MM.1S (cell line): ENCODE measurements at regions not wholly inside any gene's neighbourhood (a gene's known extent, or its start where the extent isn't known, plus 50 kb on each side); places are given as distances from the start of the nearest gene placed in this dataset.

Experiments
- DNase-seq: peaks from one replicate; pipeline ENCODE4 v3.0.0-alpha.2; 2015
- H2AFZ ChIP-seq: fragments of 300-600 bp; sonication (generic); 2 replicates; pipeline ENCODE4 v1.6.0; 2016; ENCODE audit warnings: antibody characterized with exemption, low read length
- H3F3A ChIP-seq: fragments of 300-600 bp; sonication (generic); 2 replicates; pipeline ENCODE4 v1.6.1; 2016; ENCODE audit warnings: mild to moderate bottlenecking, antibody characterized with exemption, low read length, moderate library complexity, mixed read lengths; ENCODE audit not compliant: insufficient read depth
- H3K27ac ChIP-seq: fragments of 300-600 bp; sonication (generic); 2 replicates; pipeline ENCODE4 v1.5.1; 2016; ENCODE audit warnings: mild to moderate bottlenecking, low read length
- H3K27me3 ChIP-seq: fragments of 300-600 bp; sonication (generic); replicated peaks from 2 replicates; pipeline ENCODE4 v1.6.0; 2016; ENCODE audit warnings: low read length; ENCODE audit not compliant: insufficient read depth
- H3K36me3 ChIP-seq: fragments of 300-600 bp; sonication (generic); replicated peaks from 2 replicates; pipeline ENCODE4 v1.6.1; 2016; ENCODE audit warnings: mild to moderate bottlenecking, low read length, mixed read lengths; ENCODE audit not compliant: insufficient read depth
- H3K4me1 ChIP-seq: fragments of 300-600 bp; sonication (generic); 2 replicates; pipeline ENCODE4 v1.6.1; 2016; ENCODE audit warnings: low read length, mixed read lengths
- H3K4me2 ChIP-seq: fragments of 300-600 bp; sonication (generic); 2 replicates; pipeline ENCODE4 v1.6.0; 2016; ENCODE audit warnings: low read depth, low read length
- H3K4me3 ChIP-seq: fragments of 300-600 bp; sonication (generic); 2 replicates; pipeline ENCODE4 v1.5.1; 2016; ENCODE audit warnings: low read length, mixed read lengths
- H3K79me2 ChIP-seq: fragments of 300-600 bp; sonication (generic); 2 replicates; pipeline ENCODE4 v1.6.1; 2016; ENCODE audit warnings: mixed run types, low read length, mixed read lengths
- H3K9ac ChIP-seq: fragments of 300-600 bp; sonication (generic); 2 replicates; pipeline ENCODE4 v1.6.1; 2016; ENCODE audit warnings: low read length, mixed read lengths
- H3K9me2 ChIP-seq: fragments of 300-600 bp; sonication (generic); replicated peaks from 2 replicates; pipeline ENCODE4 v1.6.1; 2016; ENCODE audit warnings: mild to moderate bottlenecking, low read length, mixed read lengths; ENCODE audit not compliant: insufficient read depth
- H3K9me3 ChIP-seq: fragments of 300-600 bp; sonication (generic); replicated peaks from 2 replicates; pipeline ENCODE4 v1.6.1; 2016; ENCODE audit warnings: mild to moderate bottlenecking, low read length, mixed read lengths; ENCODE audit not compliant: insufficient read depth
- H4K20me1 ChIP-seq: fragments of 300-600 bp; sonication (generic); 2 replicates; pipeline ENCODE4 v1.6.1; 2016; ENCODE audit warnings: mild to moderate bottlenecking, low read length, moderate library complexity, mixed read lengths; ENCODE audit not compliant: insufficient read depth
- CTCF ChIP-seq: fragments of 300-600 bp; sonication (generic); IDR thresholded peaks from 2 replicates; pipeline ENCODE4 v1.5.1; 2016; ENCODE audit warnings: antibody characterized with exemption, low read length, mixed read lengths
- EZH2 ChIP-seq: fragments of 300-600 bp; sonication (generic); optimal IDR thresholded peaks from 2 replicates; pipeline ENCODE3; 2017; ENCODE audit warnings: low read depth, mild to moderate bottlenecking, antibody characterized with exemption, low read length, mixed read lengths
- EZH2phosphoT487 ChIP-seq: fragments of 300-600 bp; sonication (generic); IDR thresholded peaks from 2 replicates; pipeline ENCODE4 v1.6.1; 2018; ENCODE audit warnings: antibody characterized with exemption, low read length

GRCh38 chr12:39003541-39004155 is 98.3 kb upstream of the CPNE8 start:
- H3K9me3 ChIP-seq = no peaks in the 10 kb centered on the region
- H3K9ac ChIP-seq = no peak overlapping the region
- H3K4me2 ChIP-seq = no peak overlapping the region
- H2AFZ ChIP-seq = no peak overlapping the region
- H3K27me3 ChIP-seq = no peaks in the 10 kb centered on the region
- DNase-seq = no peak
- no peaks in the 10 kb centered on the region for H3K4me1 ChIP-seq
- no peak for TF ChIP-seq EZH2phosphoT487
- TF ChIP-seq CTCF = no peak
- no peak for TF ChIP-seq EZH2
- no peaks in the 10 kb centered on the region for H3K9me2 ChIP-seq
- no peaks in the 10 kb centered on the region for H3K36me3 ChIP-seq
- no peak overlapping the region for H3K27ac ChIP-seq
- H3K79me2 ChIP-seq = no peaks in the 10 kb centered on the region
- no peak overlapping the region for H3K4me3 ChIP-seq
- no peaks in the 10 kb centered on the region for H4K20me1 ChIP-seq
- no peaks in the 10 kb centered on the region for H3F3A ChIP-seq

DNA sequence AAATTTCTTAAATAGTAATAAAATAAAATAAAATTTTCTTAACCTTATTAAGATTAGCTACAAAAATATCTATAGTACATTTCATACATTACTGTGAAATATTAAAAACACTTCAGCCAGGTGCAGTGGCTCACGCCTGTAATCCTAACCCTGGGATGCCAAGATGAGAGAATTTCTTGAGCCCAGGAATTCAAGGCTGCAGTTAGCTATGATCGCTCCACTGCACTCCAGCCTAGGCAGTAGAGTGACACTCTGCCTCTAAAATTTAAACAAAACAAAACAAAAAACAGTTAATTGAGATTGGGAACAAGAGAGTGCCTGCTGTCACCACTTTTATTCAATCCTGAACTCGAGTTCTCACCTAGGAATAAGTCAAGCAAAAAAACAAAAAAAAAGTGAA is 95.0 kb upstream of the CPNE8 start:
- H3K9me3 ChIP-seq = no peaks in the 10 kb centered on the region
- H3K27ac ChIP-seq = no peak overlapping the region
- H3K4me3 ChIP-seq = no peak overlapping the region
- H3K9me2 ChIP-seq = no peaks in the 10 kb centered on the region
- TF ChIP-seq CTCF = no peak
- no peak for DNase-seq
- H4K20me1 ChIP-seq = no peaks in the 10 kb centered on the region
- no peaks in the 10 kb centered on the region for H3K4me1 ChIP-seq
- H2AFZ ChIP-seq = no peak overlapping the region
- no peaks in the 10 kb centered on the region for H3K36me3 ChIP-seq
- no peaks in the 10 kb centered on the region for H3K79me2 ChIP-seq
- no peak overlapping the region for H3K4me2 ChIP-seq
- no peaks in the 10 kb centered on the region for H3F3A ChIP-seq
- H3K9ac ChIP-seq = no peak overlapping the region
- no peaks in the 10 kb centered on the region for H3K27me3 ChIP-seq

DNA sequence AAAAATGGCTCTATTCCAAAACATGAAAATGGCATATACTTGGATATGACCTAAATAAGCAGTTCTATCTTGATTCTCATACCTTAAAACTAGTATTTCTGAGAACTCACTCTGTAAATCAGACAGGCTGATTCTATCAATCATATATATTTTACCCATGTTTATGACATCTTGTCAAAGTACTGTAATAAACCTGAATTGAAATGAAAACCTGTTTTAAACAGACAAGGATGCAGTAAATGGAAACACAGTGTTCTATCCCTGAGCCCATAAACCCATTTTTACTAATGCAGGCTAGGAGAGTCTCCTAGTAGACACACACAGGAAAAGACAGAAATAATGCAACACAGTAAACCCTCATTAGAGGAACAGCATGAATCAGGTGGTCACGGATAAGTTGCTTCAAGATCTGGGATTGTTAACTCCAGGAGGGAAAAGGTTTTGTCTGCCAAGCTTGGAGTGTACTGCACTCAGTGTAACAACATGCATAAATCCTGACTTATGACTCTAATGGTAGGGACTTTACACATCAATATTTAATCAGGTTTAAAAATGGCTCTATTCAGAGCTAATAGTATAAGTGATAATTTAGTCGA is 93.6 kb upstream of the CPNE8 start:
- Histone ChIP-seq H3F3A (no peaks in the 10 kb centered on the region), H3K9ac (no peak overlapping the region), H3K4me3 (no peak overlapping the region), H3K79me2 (no peaks in the 10 kb centered on the region), H2AFZ (no peak overlapping the region), H3K27ac (no peak overlapping the region), H3K9me2 (no peaks in the 10 kb centered on the region), H3K4me2 (no peak overlapping the region), H3K36me3 (no peaks in the 10 kb centered on the region), H3K27me3 (no peaks in the 10 kb centered on the region), H3K4me1 (no peaks in the 10 kb centered on the region), H4K20me1 (no peaks in the 10 kb centered on the region), H3K9me3 (no peaks in the 10 kb centered on the region)
- no peak for TF ChIP-seq EZH2
- no peak for DNase-seq

GRCh38 chr12:38995249-38995648 is 89.9 kb upstream of the CPNE8 start:
- no peak for DNase-seq
- Histone ChIP-seq H3K9ac (no peak overlapping the region), H3K9me3 (no peaks in the 10 kb centered on the region), H3K4me1 (no peaks in the 10 kb centered on the region), H3K36me3 (no peaks in the 10 kb centered on the region), H2AFZ (no peak overlapping the region), H3K79me2 (no peaks in the 10 kb centered on the region), H3K4me2 (no peak overlapping the region), H3K4me3 (no peak overlapping the region), H3K27me3 (no peaks in the 10 kb centered on the region), H3K27ac (no peak overlapping the region), H4K20me1 (no peaks in the 10 kb centered on the region), H3K9me2 (no peaks in the 10 kb centered on the region), H3F3A (no peaks in the 10 kb centered on the region)
- TF ChIP-seq EZH2 (no peak), EZH2phosphoT487 (no peak), CTCF (no peak)
